ENCODE measurements at regions not wholly inside any gene's neighbourhood (a gene's known extent, or its start where the extent isn't known, plus 50 kb on each side); places are given as distances from the start of the nearest gene placed in this dataset.
"Not testable (repeated sequence)": the region's sequence is repeated elsewhere in the genome, so short reads cannot be mapped to it uniquely, and the experiment has no call there.

- DNase-seq (ENCODE audit: low read depth in 2 of 3, low spot score in 1 of 3), result no peak
Measured at GRCh38 chr12:131192951-131193350, 239.2 kb downstream of the ADGRD1 start.

GRCh38 chr12:131194166-131194565, 240.5 kb downstream of the ADGRD1 start:
- no peak for DNase-seq (ENCODE audit: low read depth in 2 of 3, low spot score in 1 of 3)

GRCh38 chr12:131195796-131196195, 242.1 kb downstream of the ADGRD1 start:
- DNase-seq (ENCODE audit: low read depth in 2 of 3, low spot score in 1 of 3), result no peak

- DNase-seq (ENCODE audit: low read depth in 2 of 3, low spot score in 1 of 3), result no peak
Measured at GRCh38 chr12:131196220-131196619, 242.5 kb downstream of the ADGRD1 start.

- DNase-seq (ENCODE audit: low read depth in 2 of 3, low spot score in 1 of 3), result no peak
Measured at GRCh38 chr12:131197490-131197889, 243.8 kb downstream of the ADGRD1 start.

- no peak for DNase-seq (ENCODE audit: low read depth in 2 of 3, low spot score in 1 of 3)
Measured at GRCh38 chr12:131199221-131199620, 245.5 kb downstream of the ADGRD1 start.

GRCh38 chr12:131201912-131202311, 248.2 kb downstream of the ADGRD1 start:
- DNase-seq (ENCODE audit: low read depth in 2 of 3, low spot score in 1 of 3), result not testable (repeated sequence)

- no peak for DNase-seq (ENCODE audit: low read depth in 2 of 3, low spot score in 1 of 3)
Measured at GRCh38 chr12:131202592-131203378, 249.1 kb downstream of the ADGRD1 start.

GRCh38 chr12:131203666-131204415, 250.1 kb downstream of the ADGRD1 start:
- no peak for DNase-seq (ENCODE audit: low read depth in 2 of 3, low spot score in 1 of 3)

GRCh38 chr12:131204416-131205274, 250.9 kb downstream of the ADGRD1 start:
- no peak for DNase-seq (ENCODE audit: low read depth in 2 of 3, low spot score in 1 of 3)

GRCh38 chr12:131205275-131205933, 251.7 kb downstream of the ADGRD1 start:
- DNase-seq (ENCODE audit: low read depth in 2 of 3, low spot score in 1 of 3), result not testable (repeated sequence)

GRCh38 chr12:131206630-131207299, 253.1 kb downstream of the ADGRD1 start:
- not testable (repeated sequence) for DNase-seq (ENCODE audit: low read depth in 2 of 3, low spot score in 1 of 3)

GRCh38 chr12:131207300-131207660, 253.6 kb downstream of the ADGRD1 start:
- DNase-seq (ENCODE audit: low read depth in 2 of 3, low spot score in 1 of 3), result not testable (repeated sequence)

GRCh38 chr12:131207841-131208240, 254.1 kb downstream of the ADGRD1 start:
- DNase-seq (ENCODE audit: low read depth in 2 of 3, low spot score in 1 of 3), result not testable (repeated sequence)

- no peak for DNase-seq (ENCODE audit: low read depth in 2 of 3, low spot score in 1 of 3)
Measured at GRCh38 chr12:131208425-131208824, 254.7 kb downstream of the ADGRD1 start.

GRCh38 chr12:131209082-131210070, 255.7 kb downstream of the ADGRD1 start:
- peak in 1 of 3 donors; percentile 20 for DNase-seq (ENCODE audit: low read depth in 2 of 3, low spot score in 1 of 3)

- no peak for DNase-seq (ENCODE audit: low read depth in 2 of 3, low spot score in 1 of 3)
Measured at GRCh38 chr12:131210506-131211339, 257.0 kb downstream of the ADGRD1 start.

- no peak for DNase-seq (ENCODE audit: low read depth in 2 of 3, low spot score in 1 of 3)
Measured at GRCh38 chr12:131211340-131211938, 257.7 kb downstream of the ADGRD1 start.
